A549 (cell line): ENCODE measurements at regions not wholly inside any gene's neighbourhood (a gene's known extent, or its start where the extent isn't known, plus 50 kb on each side); places are given as distances from the start of the nearest gene placed in this dataset.

ENCODE experiments used
- EP300 ChIP-seq, 2 experiments: fragments of >200 bp; sonication (Bioruptor Twin); formaldehyde crosslinking; IDR thresholded peaks; 2 replicates in 1 of 2; 3 replicates in 1 of 2; pipeline ENCODE4 v1.6.1; 2016 to 2017
- PBX3 ChIP-seq: IDR thresholded peaks from 2 replicates; pipeline ENCODE4 v1.6.1; 2012
- POLR2A ChIP-seq: IDR thresholded peaks from 2 replicates; pipeline ENCODE4 v1.6.1; 2012; ENCODE audit warnings: mild to moderate bottlenecking, low read length
- TF ChIP-seq, protein P1 (sequence below): fragments of >200 bp; sonication (Bioruptor Twin); formaldehyde crosslinking; IDR thresholded peaks from 3 replicates; pipeline ENCODE4 v1.5.1; 2016

GRCh38 chr6:6964675-6965074 lies 143.1 kb upstream of the RREB1 start:
- TF ChIP-seq POLR2A (no peak), PBX3 (no peak), EP300 (IDR thresholded peaks at IDR 0.05) (no peak)
- TF ChIP-seq, protein P1, sequence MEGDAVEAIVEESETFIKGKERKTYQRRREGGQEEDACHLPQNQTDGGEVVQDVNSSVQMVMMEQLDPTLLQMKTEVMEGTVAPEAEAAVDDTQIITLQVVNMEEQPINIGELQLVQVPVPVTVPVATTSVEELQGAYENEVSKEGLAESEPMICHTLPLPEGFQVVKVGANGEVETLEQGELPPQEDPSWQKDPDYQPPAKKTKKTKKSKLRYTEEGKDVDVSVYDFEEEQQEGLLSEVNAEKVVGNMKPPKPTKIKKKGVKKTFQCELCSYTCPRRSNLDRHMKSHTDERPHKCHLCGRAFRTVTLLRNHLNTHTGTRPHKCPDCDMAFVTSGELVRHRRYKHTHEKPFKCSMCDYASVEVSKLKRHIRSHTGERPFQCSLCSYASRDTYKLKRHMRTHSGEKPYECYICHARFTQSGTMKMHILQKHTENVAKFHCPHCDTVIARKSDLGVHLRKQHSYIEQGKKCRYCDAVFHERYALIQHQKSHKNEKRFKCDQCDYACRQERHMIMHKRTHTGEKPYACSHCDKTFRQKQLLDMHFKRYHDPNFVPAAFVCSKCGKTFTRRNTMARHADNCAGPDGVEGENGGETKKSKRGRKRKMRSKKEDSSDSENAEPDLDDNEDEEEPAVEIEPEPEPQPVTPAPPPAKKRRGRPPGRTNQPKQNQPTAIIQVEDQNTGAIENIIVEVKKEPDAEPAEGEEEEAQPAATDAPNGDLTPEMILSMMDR, result no peak
